ENCODE measurements at regions not wholly inside any gene's neighbourhood (a gene's known extent, or its start where the extent isn't known, plus 50 kb on each side); places are given as distances from the start of the nearest gene placed in this dataset.

DNA sequence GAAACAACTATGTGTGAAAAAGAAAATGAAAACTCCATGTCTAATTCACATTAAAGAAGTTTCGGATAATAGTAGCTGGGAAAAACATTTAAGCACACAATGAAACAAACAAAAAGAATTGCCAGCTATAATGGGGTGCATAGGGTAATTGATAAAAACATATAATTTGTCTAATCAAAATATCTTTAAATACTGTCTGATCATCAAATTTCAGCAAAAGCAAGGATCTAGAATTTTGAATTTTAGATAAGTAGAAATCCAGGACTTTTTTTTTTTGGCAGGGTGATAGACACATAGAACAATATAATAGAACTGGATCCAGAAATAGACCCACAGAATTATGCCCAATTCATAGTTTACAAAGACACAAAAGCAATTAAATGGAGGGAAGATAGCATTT is 585.0 kb downstream of the TAF11L14 start:
- DNase-seq (ENCODE audit: low read depth, low spot score) (no peak), ATAC-seq (no peak)
- ChIA-PET CTCF (no interaction called here), POLR2A (no interaction called here)
- Histone ChIP-seq H3K27ac (ENCODE audit: low read length) (no peak overlapping the region), H3K36me3 (ENCODE audit: control insufficient read depth, insufficient read depth, low read length) (no peaks in the 10 kb centered on the region; the same call in 1 of the 2 replicates), H3K27me3 (ENCODE audit: control insufficient read depth, insufficient read depth, low read length) (no peaks in the 10 kb centered on the region), H3K9me3 (ENCODE audit: control insufficient read depth, insufficient read depth, low read depth, low read length) (no peaks in the 10 kb centered on the region), H3K4me1 (ENCODE audit: control insufficient read depth, insufficient read depth, low read length) (no peaks in the 10 kb centered on the region), H3K4me3 (ENCODE audit: low read depth in 2 of 2, low read length in 2 of 2) (no peak overlapping the region)
- in situ Hi-C loops (cut with HindIII; ENCODE audit: low pct_unique_long_range_greater_than_20kb, low sequenced_read_pairs) = no loop called here
- intact Hi-C loops (cut with micrococcal nuclease; ENCODE audit: unreplicated experiment) = no loop called here
- no TSS peak for BruUV-seq (replicated peaks)
- TF ChIP-seq POLR2AphosphoS5 (IDR thresholded peaks at IDR 0.05; ENCODE audit: low read depth, low read length) = no peak
- TF ChIP-seq SIN3A (IDR thresholded peaks at IDR 0.05; ENCODE audit: borderline replicate concordance, insufficient read depth, low read depth, low read length) = no peak
- TF ChIP-seq, protein P1, sequence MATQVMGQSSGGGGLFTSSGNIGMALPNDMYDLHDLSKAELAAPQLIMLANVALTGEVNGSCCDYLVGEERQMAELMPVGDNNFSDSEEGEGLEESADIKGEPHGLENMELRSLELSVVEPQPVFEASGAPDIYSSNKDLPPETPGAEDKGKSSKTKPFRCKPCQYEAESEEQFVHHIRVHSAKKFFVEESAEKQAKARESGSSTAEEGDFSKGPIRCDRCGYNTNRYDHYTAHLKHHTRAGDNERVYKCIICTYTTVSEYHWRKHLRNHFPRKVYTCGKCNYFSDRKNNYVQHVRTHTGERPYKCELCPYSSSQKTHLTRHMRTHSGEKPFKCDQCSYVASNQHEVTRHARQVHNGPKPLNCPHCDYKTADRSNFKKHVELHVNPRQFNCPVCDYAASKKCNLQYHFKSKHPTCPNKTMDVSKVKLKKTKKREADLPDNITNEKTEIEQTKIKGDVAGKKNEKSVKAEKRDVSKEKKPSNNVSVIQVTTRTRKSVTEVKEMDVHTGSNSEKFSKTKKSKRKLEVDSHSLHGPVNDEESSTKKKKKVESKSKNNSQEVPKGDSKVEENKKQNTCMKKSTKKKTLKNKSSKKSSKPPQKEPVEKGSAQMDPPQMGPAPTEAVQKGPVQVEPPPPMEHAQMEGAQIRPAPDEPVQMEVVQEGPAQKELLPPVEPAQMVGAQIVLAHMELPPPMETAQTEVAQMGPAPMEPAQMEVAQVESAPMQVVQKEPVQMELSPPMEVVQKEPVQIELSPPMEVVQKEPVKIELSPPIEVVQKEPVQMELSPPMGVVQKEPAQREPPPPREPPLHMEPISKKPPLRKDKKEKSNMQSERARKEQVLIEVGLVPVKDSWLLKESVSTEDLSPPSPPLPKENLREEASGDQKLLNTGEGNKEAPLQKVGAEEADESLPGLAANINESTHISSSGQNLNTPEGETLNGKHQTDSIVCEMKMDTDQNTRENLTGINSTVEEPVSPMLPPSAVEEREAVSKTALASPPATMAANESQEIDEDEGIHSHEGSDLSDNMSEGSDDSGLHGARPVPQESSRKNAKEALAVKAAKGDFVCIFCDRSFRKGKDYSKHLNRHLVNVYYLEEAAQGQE (IDR thresholded peaks at IDR 0.05; ENCODE audit: insufficient read depth in 1 of 2, low read depth in 2 of 2, low read length in 1 of 2) = no peak
- no peak for TF ChIP-seq TCF7L2 (IDR thresholded peaks at IDR 0.05; ENCODE audit: low read depth, low read length)
- TF ChIP-seq, protein P2, sequence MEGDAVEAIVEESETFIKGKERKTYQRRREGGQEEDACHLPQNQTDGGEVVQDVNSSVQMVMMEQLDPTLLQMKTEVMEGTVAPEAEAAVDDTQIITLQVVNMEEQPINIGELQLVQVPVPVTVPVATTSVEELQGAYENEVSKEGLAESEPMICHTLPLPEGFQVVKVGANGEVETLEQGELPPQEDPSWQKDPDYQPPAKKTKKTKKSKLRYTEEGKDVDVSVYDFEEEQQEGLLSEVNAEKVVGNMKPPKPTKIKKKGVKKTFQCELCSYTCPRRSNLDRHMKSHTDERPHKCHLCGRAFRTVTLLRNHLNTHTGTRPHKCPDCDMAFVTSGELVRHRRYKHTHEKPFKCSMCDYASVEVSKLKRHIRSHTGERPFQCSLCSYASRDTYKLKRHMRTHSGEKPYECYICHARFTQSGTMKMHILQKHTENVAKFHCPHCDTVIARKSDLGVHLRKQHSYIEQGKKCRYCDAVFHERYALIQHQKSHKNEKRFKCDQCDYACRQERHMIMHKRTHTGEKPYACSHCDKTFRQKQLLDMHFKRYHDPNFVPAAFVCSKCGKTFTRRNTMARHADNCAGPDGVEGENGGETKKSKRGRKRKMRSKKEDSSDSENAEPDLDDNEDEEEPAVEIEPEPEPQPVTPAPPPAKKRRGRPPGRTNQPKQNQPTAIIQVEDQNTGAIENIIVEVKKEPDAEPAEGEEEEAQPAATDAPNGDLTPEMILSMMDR (IDR thresholded peaks at IDR 0.05) = no peak

DNA sequence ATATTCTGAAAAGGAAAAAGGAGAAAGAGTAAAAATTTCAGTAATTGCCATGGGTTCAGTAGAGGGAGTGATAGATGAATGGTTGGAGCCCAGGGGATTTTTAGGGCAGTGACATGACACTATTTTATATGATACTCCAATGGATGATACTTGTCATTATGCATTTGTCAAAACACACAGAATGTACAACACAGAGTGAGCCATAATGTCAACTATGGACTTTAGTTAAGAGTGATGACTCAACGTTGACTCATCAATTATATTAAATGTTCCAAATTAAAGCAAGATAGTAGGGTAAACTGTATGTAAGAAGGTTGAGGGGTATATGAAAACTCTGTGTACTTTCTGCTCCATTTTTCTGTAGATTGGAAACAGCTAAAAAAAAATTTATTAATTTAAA is 586.4 kb downstream of the TAF11L14 start:
- Histone ChIP-seq H3K27ac (ENCODE audit: low read length) (no peak overlapping the region), H3K36me3 (ENCODE audit: control insufficient read depth, insufficient read depth, low read length) (no peaks in the 10 kb centered on the region; the same call in 1 of the 2 replicates), H3K4me1 (ENCODE audit: control insufficient read depth, insufficient read depth, low read length) (no peaks in the 10 kb centered on the region), H3K4me3 (ENCODE audit: low read depth in 2 of 2, low read length in 2 of 2) (no peak overlapping the region), H3K9me3 (ENCODE audit: control insufficient read depth, insufficient read depth, low read depth, low read length) (no peaks in the 10 kb centered on the region), H3K27me3 (ENCODE audit: control insufficient read depth, insufficient read depth, low read length) (no peaks in the 10 kb centered on the region)
- BruUV-seq (replicated peaks) = no TSS peak
- TF ChIP-seq, protein P1 (IDR thresholded peaks at IDR 0.05; ENCODE audit: insufficient read depth in 1 of 2, low read depth in 2 of 2, low read length in 1 of 2) = no peak
- TF ChIP-seq, protein P2 (IDR thresholded peaks at IDR 0.05) = no peak
- TF ChIP-seq SIN3A (IDR thresholded peaks at IDR 0.05; ENCODE audit: borderline replicate concordance, insufficient read depth, low read depth, low read length) (no peak), TCF7L2 (IDR thresholded peaks at IDR 0.05; ENCODE audit: low read depth, low read length) (no peak), POLR2AphosphoS5 (IDR thresholded peaks at IDR 0.05; ENCODE audit: low read depth, low read length) (no peak)
- CTCF ChIA-PET = no interaction called here
- POLR2A ChIA-PET = no interaction called here
- intact Hi-C loops (cut with micrococcal nuclease; ENCODE audit: unreplicated experiment) (no loop called here), in situ Hi-C loops (cut with HindIII; ENCODE audit: low pct_unique_long_range_greater_than_20kb, low sequenced_read_pairs) (no loop called here)
- no peak for DNase-seq (ENCODE audit: low read depth, low spot score)
- ATAC-seq = no peak
